Liver (tissue), 8 donors: ENCODE measurements at regions not wholly inside any gene's neighbourhood (a gene's known extent, or its start where the extent isn't known, plus 50 kb on each side); places are given as distances from the start of the nearest gene placed in this dataset.

Source experiments
- DNase-seq: peaks from one replicate; pipeline ENCODE4 v3.0.0-alpha.2; 2017; ENCODE audit warnings: low spot score
- H3K27ac ChIP-seq, 2 donors: one replicate each; pipeline ENCODE4 v1.7.0; 2013; ENCODE audit warnings: inconsistent platforms in 2 of 2, low read length in 2 of 2, control low read depth in 1 of 2, low read depth in 1 of 2, mild to moderate bottlenecking in 1 of 2
- H3K27me3 ChIP-seq, 4 donors: one replicate each; pipeline versions ENCODE4 v1.6.1 to v1.7.0; 2013; ENCODE audit warnings: low read length in 3 of 4, inconsistent platforms in 1 of 4, mild to moderate bottlenecking in 1 of 4, moderate library complexity in 1 of 4; ENCODE audit not compliant: control insufficient read depth in 4 of 4, insufficient read depth in 4 of 4
- H3K36me3 ChIP-seq, 4 donors: one replicate each; pipeline versions ENCODE4 v1.6.1 to v1.7.0; 2013; ENCODE audit warnings: low read length in 3 of 4, mild to moderate bottlenecking in 3 of 4, low read depth in 1 of 4, moderate library complexity in 1 of 4; ENCODE audit not compliant: control insufficient read depth in 4 of 4, insufficient read depth in 3 of 4
- H3K4me1 ChIP-seq, 4 donors: one replicate each; pipeline versions ENCODE4 v1.6.1 to v1.7.0; 2013; ENCODE audit warnings: low read length in 3 of 4, mild to moderate bottlenecking in 3 of 4, moderate library complexity in 1 of 4; ENCODE audit not compliant: control insufficient read depth in 4 of 4, insufficient read depth in 4 of 4
- H3K4me3 ChIP-seq, 3 donors: one replicate each; pipeline versions ENCODE4 v1.6.1 to v1.7.0; 2013; ENCODE audit warnings: low read length in 3 of 3, control low read depth in 1 of 3, low read depth in 1 of 3, mild to moderate bottlenecking in 1 of 3
- H3K9ac ChIP-seq, 2 donors: one replicate each; pipeline ENCODE4 v1.7.0; 2013; ENCODE audit warnings: low read length in 2 of 2, mild to moderate bottlenecking in 2 of 2, moderate library complexity in 2 of 2, control low read depth in 1 of 2, low read depth in 1 of 2
- H3K9me3 ChIP-seq, 4 donors: one replicate each; pipeline versions ENCODE4 v1.6.1 to v1.7.0; 2013; ENCODE audit warnings: low read length in 3 of 4; ENCODE audit not compliant: control insufficient read depth in 4 of 4
- ATF3 ChIP-seq: IDR thresholded peaks from 2 replicates; pipeline ENCODE4 v1.6.1; 2016; ENCODE audit warnings: antibody characterized with exemption
- CTCF ChIP-seq: fragments of 150-350 bp; IDR thresholded peaks from 2 replicates; pipeline ENCODE4 v1.5.1; 2017; ENCODE audit warnings: improper control_type of control experiment, low read depth, low read length; ENCODE audit not compliant: missing input control
- EGR1 ChIP-seq, 2 donors: IDR thresholded peaks; 2 replicates each; pipeline ENCODE4 v1.6.1; 2016 to 2018; ENCODE audit warnings: antibody characterized with exemption in 2 of 2, low read depth in 2 of 2
- FOXA1 ChIP-seq: IDR thresholded peaks from 2 replicates; pipeline ENCODE4 v1.6.1; 2016; ENCODE audit warnings: antibody characterized with exemption
- FOXA2 ChIP-seq: IDR thresholded peaks from 2 replicates; pipeline ENCODE4 v1.6.1; 2016; ENCODE audit warnings: antibody characterized with exemption
- GABPA ChIP-seq, 2 donors: IDR thresholded peaks in 1 of 2; conservative IDR thresholded peaks in 1 of 2; 2 replicates each; pipeline ENCODE4 v1.6.1; 2016; ENCODE audit warnings: antibody characterized with exemption in 2 of 2, mild to moderate bottlenecking in 1 of 2, moderate library complexity in 1 of 2
- HNF4A ChIP-seq, 2 donors: conservative IDR thresholded peaks; 2 replicates each; pipeline ENCODE4 v1.6.1; 2016; ENCODE audit warnings: antibody characterized with exemption in 2 of 2, mild to moderate bottlenecking in 2 of 2
- HNF4G ChIP-seq: IDR thresholded peaks from 2 replicates; pipeline ENCODE4 v1.6.1; 2016; ENCODE audit warnings: antibody characterized with exemption
- JUND ChIP-seq, 2 donors: IDR thresholded peaks; 2 replicates each; pipeline ENCODE4 v1.6.1; 2016; ENCODE audit warnings: antibody characterized with exemption in 2 of 2
- MAX ChIP-seq: IDR thresholded peaks from 2 replicates; pipeline ENCODE4 v1.6.1; 2016; ENCODE audit warnings: antibody characterized with exemption
- NR2F2 ChIP-seq: IDR thresholded peaks from 2 replicates; pipeline ENCODE4 v1.6.1; 2016; ENCODE audit warnings: antibody characterized with exemption
- RAD21 ChIP-seq, 2 donors: IDR thresholded peaks; 2 replicates each; pipeline ENCODE4 v1.6.1; 2016; ENCODE audit warnings: antibody characterized with exemption in 2 of 2, mild to moderate bottlenecking in 2 of 2
- REST ChIP-seq: IDR thresholded peaks from 2 replicates; pipeline ENCODE4 v1.6.1; 2016; ENCODE audit warnings: antibody characterized with exemption, mild to moderate bottlenecking
- RXRA ChIP-seq, 2 donors: IDR thresholded peaks; 2 replicates each; pipeline ENCODE4 v1.6.1; 2017 to 2018; ENCODE audit warnings: antibody characterized with exemption in 2 of 2, mild to moderate bottlenecking in 1 of 2
- SP1 ChIP-seq: IDR thresholded peaks from 2 replicates; pipeline ENCODE4 v1.6.1; 2018; ENCODE audit warnings: antibody characterized with exemption, mild to moderate bottlenecking
- TAF1 ChIP-seq: conservative IDR thresholded peaks from 2 replicates; pipeline ENCODE4 v1.6.1; 2016; ENCODE audit warnings: antibody characterized with exemption, mild to moderate bottlenecking
- YY1 ChIP-seq: IDR thresholded peaks from 2 replicates; pipeline ENCODE4 v1.6.1; 2016; ENCODE audit warnings: antibody characterized with exemption, mild to moderate bottlenecking
- ZBTB33 ChIP-seq: IDR thresholded peaks from 2 replicates; pipeline ENCODE4 v1.6.1; 2016; ENCODE audit warnings: antibody characterized with exemption
- WGBS: extraction: QIAGEN DNeasy Blood & Tissue Kit; methylation state at CpG from one replicate; pipeline ENCODE4 v1.1.7; 2013; 5-methylcytosine and 5-hydroxymethylcytosine counted together
- donor health status: healthy.
- donor health status: healthy.
- donor health status: healthy.
- donor health status: healthy.
- donor health status: healthy.

GRCh38 chr15:54820098-54820497, 376.6 kb downstream of the RSL24D1 start:
- H3K4me3 ChIP-seq: no peak overlapping the region
- peaks cover 0 to 7% (median 2%) of the 10 kb centered on the region in 4 donors for H3K9me3 ChIP-seq
- no peak overlapping the region for H3K27ac ChIP-seq
- TF ChIP-seq SP1 (no peak), HNF4A (conservative IDR thresholded peaks at IDR 0.05) (no peak), NR2F2 (no peak), EGR1 (IDR thresholded peaks at IDR 0.05; ENCODE audit: low read depth in 2 of 2) (no peak), MAX (no peak), ATF3 (no peak), JUND (IDR thresholded peaks at IDR 0.05) (no peak), HNF4G (no peak), FOXA1 (no peak), RAD21 (IDR thresholded peaks at IDR 0.05) (no peak), GABPA (IDR thresholded peaks at IDR 0.05 in 1 of 2, conservative IDR thresholded peaks at IDR 0.05 in 1 of 2) (no peak), CTCF (no peak), YY1 (no peak), ZBTB33 (no peak), TAF1 (no peak)
- no peaks in the 10 kb centered on the region for H3K36me3 ChIP-seq
- no peak overlapping the region for H3K9ac ChIP-seq
- no peak for DNase-seq
- H3K4me1 ChIP-seq: no peaks in the 10 kb centered on the region
- H3K27me3 ChIP-seq: no peaks in the 10 kb centered on the region

GRCh38 chr15:54816401-54816800, 380.3 kb downstream of the RSL24D1 start:
- WGBS: 79% methylated on average over 1 of the region's 1 CpG
- no peaks in the 10 kb centered on the region for H3K36me3 ChIP-seq
- H3K27me3 ChIP-seq: no peaks in the 10 kb centered on the region
- no peak overlapping the region for H3K9ac ChIP-seq
- TF ChIP-seq HNF4G (no peak), SP1 (no peak), REST (no peak), YY1 (no peak), GABPA (IDR thresholded peaks at IDR 0.05 in 1 of 2, conservative IDR thresholded peaks at IDR 0.05 in 1 of 2) (no peak), JUND (IDR thresholded peaks at IDR 0.05) (no peak), RAD21 (IDR thresholded peaks at IDR 0.05) (no peak), FOXA2 (no peak), RXRA (IDR thresholded peaks at IDR 0.05) (no peak), ATF3 (no peak), CTCF (no peak), MAX (no peak), EGR1 (IDR thresholded peaks at IDR 0.05; ENCODE audit: low read depth in 2 of 2) (no peak), NR2F2 (no peak), TAF1 (no peak), FOXA1 (no peak), HNF4A (conservative IDR thresholded peaks at IDR 0.05) (no peak), ZBTB33 (no peak)
- H3K4me1 ChIP-seq: no peaks in the 10 kb centered on the region
- peaks cover 0 to 4% (median under 1%) of the 10 kb centered on the region in 4 donors for H3K9me3 ChIP-seq
- no peak overlapping the region for H3K4me3 ChIP-seq
- no peak for DNase-seq
- H3K27ac ChIP-seq: no peak overlapping the region
